Hepatocyte (in vitro differentiated cells): ENCODE measurements at regions not wholly inside any gene's neighbourhood (a gene's known extent, or its start where the extent isn't known, plus 50 kb on each side); places are given as distances from the start of the nearest gene placed in this dataset.
"Not testable (repeated sequence)": the region's sequence is repeated elsewhere in the genome, so short reads cannot be mapped to it uniquely, and the experiment has no call there.

ENCODE experiments used
- DNase-seq: peaks from one replicate; pipeline ENCODE4 v3.0.0-alpha.2; 2016; ENCODE audit warnings: low spot score
- H2AFZ ChIP-seq: fragments of 200-600 bp; sonication (generic); 2 replicates; pipeline ENCODE4 v1.6.0; 2016; ENCODE audit warnings: antibody characterized with exemption, mild to moderate bottlenecking
- H3K27ac ChIP-seq: fragments of 200-600 bp; sonication (generic); 2 replicates; pipeline ENCODE4 v1.5.1; 2016; ENCODE audit warnings: mild to moderate bottlenecking
- H3K27me3 ChIP-seq: fragments of 200-600 bp; sonication (generic); 2 replicates; pipeline ENCODE4 v1.6.1; 2016
- H3K36me3 ChIP-seq: fragments of 200-600 bp; sonication (generic); replicated peaks from 2 replicates; pipeline ENCODE4 v1.5.1; 2016; ENCODE audit warnings: low read depth; ENCODE audit not compliant: insufficient read depth
- H3K4me1 ChIP-seq: fragments of 200-600 bp; sonication (generic); 2 replicates; pipeline ENCODE4 v1.5.1; 2016; ENCODE audit warnings: mild to moderate bottlenecking, moderate library complexity; ENCODE audit not compliant: insufficient read depth
- H3K4me2 ChIP-seq: fragments of 200-600 bp; sonication (generic); 2 replicates; pipeline ENCODE4 v1.6.0; 2016
- H3K4me3 ChIP-seq: fragments of 200-600 bp; sonication (generic); 2 replicates; pipeline ENCODE4 v1.5.1; 2016; ENCODE audit warnings: mild to moderate bottlenecking
- H3K79me2 ChIP-seq: fragments of 200-600 bp; sonication (generic); 2 replicates; pipeline ENCODE4 v1.6.0; 2017; ENCODE audit warnings: mild to moderate bottlenecking
- H3K9me2 ChIP-seq: fragments of 200-600 bp; sonication (generic); replicated peaks from 2 replicates; pipeline ENCODE4 v1.6.0; 2017; ENCODE audit warnings: mild to moderate bottlenecking; ENCODE audit not compliant: insufficient read depth
- H3K9me3 ChIP-seq: fragments of 200-600 bp; sonication (generic); 2 replicates; pipeline ENCODE4 v1.5.1; 2016; ENCODE audit warnings: low read depth, mild to moderate bottlenecking
- H4K20me1 ChIP-seq: fragments of 200-600 bp; sonication (generic); 2 replicates; pipeline ENCODE4 v1.6.0; 2016; ENCODE audit warnings: mild to moderate bottlenecking; ENCODE audit not compliant: insufficient read depth, poor library complexity, severe bottlenecking
- CTCF ChIP-seq: fragments of 200-600 bp; sonication (generic); IDR thresholded peaks from 2 replicates; pipeline ENCODE4 v1.5.1; 2016; ENCODE audit warnings: antibody characterized with exemption, mild to moderate bottlenecking; ENCODE audit not compliant: poor library complexity
- EZH2 ChIP-seq: fragments of 200-600 bp; sonication (generic); IDR thresholded peaks from 2 replicates; pipeline ENCODE4 v1.6.1; 2016; ENCODE audit warnings: antibody characterized with exemption, mild to moderate bottlenecking, borderline replicate concordance
- EZH2phosphoT487 ChIP-seq: fragments of 200-600 bp; sonication (generic); IDR thresholded peaks from one replicate; pipeline ENCODE4 v1.6.1; 2018; ENCODE audit warnings: antibody characterized with exemption, mild to moderate bottlenecking, low read depth, moderate library complexity; ENCODE audit not compliant: unreplicated experiment, severe bottlenecking
- WGBS: methylation state at CpG from one replicate; pipeline ENCODE4 v1.1.6; 2016; ENCODE audit warnings: low lambda C conversion rate; ENCODE audit errors: missing lambda C conversion rate; 5-methylcytosine and 5-hydroxymethylcytosine counted together

DNA sequence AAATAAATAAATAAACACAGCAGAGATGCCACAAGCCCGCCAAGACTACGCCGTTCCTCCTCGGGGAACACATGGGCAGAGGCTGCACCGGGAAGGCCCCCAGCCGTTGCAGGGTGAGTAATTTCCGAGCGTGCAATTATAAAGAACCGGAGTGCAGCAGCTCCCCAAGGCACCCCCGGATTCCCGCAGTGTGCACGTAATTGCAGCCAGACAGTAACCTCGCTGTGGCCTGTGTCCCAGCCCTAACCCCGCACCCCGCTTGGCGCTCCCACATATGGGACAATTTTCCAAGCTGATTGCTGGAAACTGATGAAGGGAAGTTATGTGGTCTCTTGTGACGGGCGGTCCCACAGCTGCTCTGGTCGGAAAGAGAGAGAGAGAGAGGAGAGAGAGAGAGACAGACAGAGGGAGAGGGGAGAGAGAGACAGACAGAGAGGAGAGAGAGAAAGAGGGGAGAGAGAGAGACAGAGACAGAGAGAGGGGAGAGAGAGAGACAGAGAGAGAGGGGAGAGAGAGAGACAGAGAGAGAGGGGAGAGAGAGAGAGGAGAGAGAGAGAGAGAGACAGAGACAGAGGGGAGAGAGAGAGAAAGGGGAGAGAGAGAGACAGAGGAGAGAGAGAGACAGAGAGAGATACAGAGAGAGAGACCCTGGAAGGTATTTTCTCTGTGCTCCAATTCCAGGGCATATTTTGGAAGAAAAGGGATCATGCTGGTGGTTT lies 275.4 kb downstream of the SHOX start:
- H3K4me1 ChIP-seq = no peaks in the 10 kb centered on the region
- H3K27ac ChIP-seq = no peak overlapping the region
- no peaks in the 10 kb centered on the region for H3K36me3 ChIP-seq
- no peaks in the 10 kb centered on the region for H3K9me2 ChIP-seq
- TF ChIP-seq CTCF = no peak
- no peak for TF ChIP-seq EZH2
- TF ChIP-seq EZH2phosphoT487 = no peak
- peak; percentile 14 for DNase-seq
- H3K9me3 ChIP-seq = no peaks in the 10 kb centered on the region
- no peaks in the 10 kb centered on the region for H3K79me2 ChIP-seq
- no peak overlapping the region for H3K4me3 ChIP-seq
- WGBS = 71% methylated on average over 19 of the region's 19 CpGs
- H3K27me3 ChIP-seq = no peaks in the 10 kb centered on the region
- H2AFZ ChIP-seq = no peak overlapping the region
- H3K4me2 ChIP-seq = no peak overlapping the region
- H4K20me1 ChIP-seq = no peaks in the 10 kb centered on the region

DNA sequence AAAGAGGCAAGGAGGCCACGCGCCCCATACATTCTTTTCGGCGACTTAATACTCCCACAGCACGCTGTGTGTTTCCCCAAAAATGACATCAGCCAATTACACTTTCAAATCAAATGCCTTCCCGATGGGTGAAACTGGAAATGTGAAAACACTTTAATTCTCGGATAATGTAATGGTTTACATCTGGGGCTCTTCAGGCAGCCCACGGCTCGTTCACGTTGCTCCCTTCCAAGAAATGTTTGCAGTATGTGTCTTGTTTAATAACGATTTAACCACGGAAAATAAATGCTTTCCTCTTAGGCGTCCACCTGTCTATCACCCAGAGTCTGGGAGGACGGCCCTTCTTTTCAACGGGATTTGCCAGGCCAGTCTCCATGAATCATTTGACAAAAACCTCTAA lies 272.5 kb downstream of the SHOX start:
- DNase-seq = no peak
- Histone ChIP-seq H3K27me3 (no peaks in the 10 kb centered on the region), H3K27ac (no peak overlapping the region), H3K9me3 (no peaks in the 10 kb centered on the region), H4K20me1 (no peaks in the 10 kb centered on the region), H2AFZ (no peak overlapping the region), H3K79me2 (no peaks in the 10 kb centered on the region), H3K36me3 (no peaks in the 10 kb centered on the region), H3K4me1 (no peaks in the 10 kb centered on the region), H3K9me2 (no peaks in the 10 kb centered on the region), H3K4me2 (no peak overlapping the region), H3K4me3 (no peak overlapping the region)
- no peak for TF ChIP-seq EZH2
- TF ChIP-seq EZH2phosphoT487 = no peak
- no peak for TF ChIP-seq CTCF
- 88% methylated on average over 15 of the region's 15 CpGs for WGBS

- Histone ChIP-seq H3K4me1 (no peaks in the 10 kb centered on the region), H3K27me3 (no peaks in the 10 kb centered on the region), H3K79me2 (no peaks in the 10 kb centered on the region), H2AFZ (no peak overlapping the region), H4K20me1 (no peaks in the 10 kb centered on the region), H3K36me3 (no peaks in the 10 kb centered on the region), H3K4me2 (no peak overlapping the region), H3K4me3 (no peak overlapping the region), H3K9me3 (no peaks in the 10 kb centered on the region), H3K27ac (no peak overlapping the region), H3K9me2 (no peaks in the 10 kb centered on the region)
- no peak for TF ChIP-seq EZH2phosphoT487
- 93% methylated on average over 3 of the region's 3 CpGs for WGBS
- DNase-seq = no peak
These were observed 265.7 kb downstream of the SHOX start for GRCh38 chrX:896256-896655.

DNA sequence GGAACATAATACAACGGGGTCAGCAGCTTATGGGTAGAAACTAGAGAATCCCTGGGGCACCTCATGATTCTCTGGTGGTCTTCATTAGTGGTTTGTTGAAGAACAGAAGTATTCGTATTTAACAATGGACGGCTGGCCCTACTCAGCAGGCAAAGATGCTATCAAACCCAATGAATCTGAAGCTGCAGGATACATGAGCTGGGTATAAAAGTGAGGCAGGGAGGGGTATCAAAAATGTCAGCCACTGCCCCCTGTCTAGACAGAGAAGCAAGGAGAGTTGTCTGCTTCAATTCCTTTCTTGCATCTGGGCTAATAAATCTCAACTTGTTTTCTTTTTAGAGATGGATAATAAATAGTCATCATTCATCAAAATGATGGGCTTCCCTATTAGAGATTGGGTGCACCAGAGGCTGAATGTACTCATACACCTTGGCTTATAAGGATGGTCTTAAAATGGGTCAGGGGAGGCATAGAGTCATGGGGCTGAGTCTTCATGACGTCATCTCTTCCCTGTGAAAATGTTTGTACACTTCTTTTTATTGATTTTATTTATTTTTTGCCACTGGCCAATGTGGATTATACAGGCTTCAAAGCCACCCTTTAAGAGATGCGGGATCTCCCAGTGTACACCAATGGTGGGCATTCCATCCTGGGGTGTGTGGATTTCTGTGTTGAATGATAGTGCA lies 259.5 kb downstream of the SHOX start:
- H4K20me1 ChIP-seq = no peaks in the 10 kb centered on the region
- no peaks in the 10 kb centered on the region for H3K4me1 ChIP-seq
- no peak for DNase-seq
- H2AFZ ChIP-seq = no peak overlapping the region
- H3K27me3 ChIP-seq = no peaks in the 10 kb centered on the region
- TF ChIP-seq EZH2 = no peak
- no peaks in the 10 kb centered on the region for H3K36me3 ChIP-seq
- WGBS = 86% methylated on average over 5 of the region's 5 CpGs
- H3K9me3 ChIP-seq = no peaks in the 10 kb centered on the region
- H3K4me3 ChIP-seq = no peak overlapping the region
- no peaks in the 10 kb centered on the region for H3K79me2 ChIP-seq
- H3K9me2 ChIP-seq = no peaks in the 10 kb centered on the region
- H3K27ac ChIP-seq = no peak overlapping the region
- no peak overlapping the region for H3K4me2 ChIP-seq

DNA sequence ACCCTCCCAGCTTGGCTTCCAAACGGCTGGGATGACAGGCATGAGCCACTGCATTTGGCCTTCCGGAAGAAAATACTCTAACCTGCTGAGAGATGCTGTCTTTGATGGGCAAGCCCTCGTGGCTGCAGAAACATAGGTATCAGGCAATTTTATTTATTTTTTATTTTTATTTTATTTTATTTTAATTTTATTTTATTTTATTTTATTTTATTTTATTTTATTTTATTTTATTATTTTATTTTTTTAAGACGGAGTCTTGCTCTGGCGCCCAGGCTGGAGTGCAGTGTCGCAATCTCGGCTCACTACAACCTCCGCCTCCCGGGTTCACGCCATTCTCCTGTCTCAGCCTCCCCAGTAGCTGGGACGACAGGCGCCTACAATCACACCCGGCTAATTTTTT lies 257.1 kb downstream of the SHOX start:
- 97% methylated on average over 13 of the region's 13 CpGs for WGBS
- not testable (repeated sequence) for H3K4me2 ChIP-seq, H3K79me2 ChIP-seq, H3K27ac ChIP-seq, H3K4me1 ChIP-seq, H4K20me1 ChIP-seq, H3K4me3 ChIP-seq, H3K27me3 ChIP-seq, DNase-seq, H2AFZ ChIP-seq, H3K9me3 ChIP-seq, H3K36me3 ChIP-seq, H3K9me2 ChIP-seq
